GM18520 (cell line): ENCODE measurements at regions not wholly inside any gene's neighbourhood (a gene's known extent, or its start where the extent isn't known, plus 50 kb on each side); places are given as distances from the start of the nearest gene placed in this dataset.

ENCODE experiments used
- ATAC-seq: cut with Tn5 transposase; IDR thresholded peaks from one replicate; pipeline ENCODE4 v1.9.1; 2021; ENCODE audit not compliant: unreplicated experiment

DNA sequence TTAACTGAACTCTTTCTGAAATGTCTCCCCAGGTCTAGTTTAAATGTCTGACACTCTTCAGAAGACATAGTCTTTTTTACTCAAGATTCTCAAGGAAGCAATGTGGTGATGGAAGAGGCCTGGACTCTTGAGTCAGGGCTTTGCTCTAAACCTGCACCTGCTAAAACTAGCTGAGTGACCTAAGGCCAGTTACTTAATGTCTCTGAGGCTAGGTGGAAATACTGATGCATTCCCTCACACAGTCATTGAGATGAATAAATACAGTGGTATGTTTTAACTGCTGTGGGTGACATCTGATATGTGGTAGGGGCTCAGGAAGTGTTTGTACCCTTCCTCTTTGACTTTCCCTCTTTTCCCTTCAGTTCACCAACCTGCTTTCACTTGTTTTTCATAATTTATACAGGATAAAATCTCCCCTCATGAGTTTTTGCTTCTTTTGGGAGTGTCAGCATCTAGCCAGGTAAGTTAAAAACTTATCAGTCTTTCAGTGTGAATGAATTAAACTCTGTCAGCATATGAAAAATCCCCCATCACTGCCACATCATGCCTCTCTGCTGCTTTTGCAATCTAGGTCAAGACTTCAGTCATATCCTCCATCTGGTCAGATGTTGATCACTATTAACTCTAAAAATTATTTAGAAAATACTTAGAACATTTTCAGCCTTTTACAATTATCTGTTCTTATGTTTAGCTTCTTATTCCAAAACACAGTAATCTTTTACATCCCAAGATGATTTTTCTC is 178.7 kb upstream of the TNFAIP3 start:
- no peak for ATAC-seq

- ATAC-seq = no peak
These were observed 177.7 kb upstream of the TNFAIP3 start for GRCh38 chr6:137689377-137689776.

DNA sequence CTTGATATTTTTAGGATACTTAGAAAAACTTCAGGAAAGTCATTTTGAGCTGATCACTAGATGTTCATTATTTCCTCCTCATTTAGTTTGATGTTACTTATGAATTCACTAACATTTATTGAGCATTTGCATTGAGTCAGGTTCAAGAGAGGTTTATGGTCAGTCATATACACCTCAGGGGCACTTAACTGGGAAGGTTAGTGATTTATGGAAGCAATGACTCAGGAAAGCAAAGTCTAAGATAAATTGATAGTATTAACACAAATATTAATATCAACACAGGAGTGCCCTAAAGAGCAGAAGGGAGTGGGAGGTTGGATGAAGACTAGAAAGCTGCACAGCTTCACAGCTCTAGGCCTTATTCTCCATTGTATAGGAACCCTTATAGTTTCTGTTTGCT is 177.0 kb upstream of the TNFAIP3 start:
- no peak for ATAC-seq

DNA sequence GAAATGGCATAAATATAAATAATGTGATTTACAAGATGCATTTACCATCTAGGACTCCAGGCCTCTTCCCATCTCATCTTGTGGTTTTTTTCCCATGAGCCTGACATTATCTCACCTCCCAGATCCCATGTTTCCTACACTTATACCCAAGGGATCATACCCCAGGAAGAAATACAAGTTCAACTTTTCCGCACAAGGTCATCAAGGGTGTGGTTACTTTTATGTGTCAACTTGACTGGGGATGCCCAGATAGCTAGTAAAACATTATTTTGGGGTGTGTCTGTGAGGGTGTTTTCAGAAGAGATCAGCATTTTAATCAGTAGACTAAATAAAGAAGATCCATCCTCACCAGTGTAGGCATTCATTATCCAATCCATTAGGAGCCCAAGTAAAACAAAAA is 176.3 kb upstream of the TNFAIP3 start:
- ATAC-seq = no peak

GRCh38 chr6:137692308-137692707 is 174.8 kb upstream of the TNFAIP3 start:
- ATAC-seq = no peak

GRCh38 chr6:137692806-137693205 is 174.3 kb upstream of the TNFAIP3 start:
- ATAC-seq = no peak

- ATAC-seq = no peak
These were observed 173.3 kb upstream of the TNFAIP3 start for GRCh38 chr6:137693711-137694110.

DNA sequence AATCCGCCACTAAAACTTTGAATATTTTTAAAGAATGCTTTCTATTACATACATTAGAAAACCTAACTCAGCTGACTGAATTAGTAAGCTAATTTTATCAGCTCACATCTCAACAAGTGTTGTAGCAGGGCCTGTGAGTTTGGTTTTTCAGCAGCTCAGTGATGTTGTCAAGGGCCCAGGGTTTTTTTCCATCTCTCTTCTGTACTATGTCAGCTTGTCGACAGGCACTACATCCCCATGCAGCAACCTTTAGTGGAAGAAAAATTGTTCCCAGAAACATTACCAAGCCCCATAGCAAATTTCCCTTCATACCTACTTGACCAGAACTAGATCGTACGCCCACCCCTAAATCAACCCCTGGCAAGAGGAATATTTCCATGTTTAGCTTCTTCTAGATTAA is 170.3 kb upstream of the TNFAIP3 start:
- ATAC-seq = no peak

DNA sequence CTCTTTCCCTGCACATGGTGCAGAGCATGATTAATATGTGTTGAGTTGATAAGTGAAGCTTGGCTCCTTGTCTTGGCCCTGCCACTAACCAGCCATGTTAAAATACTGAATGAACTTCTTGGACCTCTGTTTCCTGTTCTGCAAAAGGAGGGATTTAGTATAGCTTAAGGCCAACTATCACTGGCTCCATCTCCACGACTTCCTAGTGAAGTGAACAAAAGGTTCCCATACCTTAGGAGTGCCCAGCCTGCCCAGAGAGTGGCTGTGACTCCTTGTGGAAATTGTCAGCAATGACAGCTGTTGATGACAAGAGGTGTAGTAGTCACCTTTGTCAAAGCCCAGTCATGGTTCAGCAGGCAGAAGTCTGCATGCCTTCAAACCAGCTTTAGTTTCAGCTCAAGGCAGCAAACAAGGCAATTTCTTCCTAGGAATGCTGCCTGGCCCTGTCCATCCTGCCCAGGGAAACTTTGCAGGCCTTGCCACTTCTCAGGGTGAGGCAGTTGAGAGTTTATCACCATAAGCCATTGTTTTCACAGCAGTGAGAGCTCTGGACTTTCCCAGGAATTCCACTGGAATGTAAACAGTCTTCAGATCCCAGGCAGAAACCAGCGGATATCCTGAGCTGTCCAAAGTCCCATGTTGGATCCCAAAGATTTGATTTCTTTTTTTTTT is 169.7 kb upstream of the TNFAIP3 start:
- no peak for ATAC-seq

DNA sequence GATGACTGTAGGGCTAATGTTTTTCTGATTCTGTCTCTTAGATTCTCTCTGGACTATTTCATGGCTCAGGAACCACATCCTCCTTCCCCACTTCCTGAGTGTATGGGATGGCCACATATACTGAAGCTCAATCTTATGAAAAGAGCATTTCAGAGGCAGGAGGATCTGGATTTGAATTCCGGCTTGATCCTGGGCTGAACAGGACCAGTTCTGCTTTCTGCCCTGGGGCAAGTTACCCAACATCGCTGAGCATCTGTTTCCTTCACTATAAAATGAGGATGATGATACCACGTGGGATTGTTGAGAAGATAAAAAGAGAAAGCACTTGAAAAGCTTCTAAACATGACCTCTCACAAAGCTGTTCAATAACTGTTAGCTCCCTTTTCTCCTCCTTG is 168.4 kb upstream of the TNFAIP3 start:
- no peak for ATAC-seq

DNA sequence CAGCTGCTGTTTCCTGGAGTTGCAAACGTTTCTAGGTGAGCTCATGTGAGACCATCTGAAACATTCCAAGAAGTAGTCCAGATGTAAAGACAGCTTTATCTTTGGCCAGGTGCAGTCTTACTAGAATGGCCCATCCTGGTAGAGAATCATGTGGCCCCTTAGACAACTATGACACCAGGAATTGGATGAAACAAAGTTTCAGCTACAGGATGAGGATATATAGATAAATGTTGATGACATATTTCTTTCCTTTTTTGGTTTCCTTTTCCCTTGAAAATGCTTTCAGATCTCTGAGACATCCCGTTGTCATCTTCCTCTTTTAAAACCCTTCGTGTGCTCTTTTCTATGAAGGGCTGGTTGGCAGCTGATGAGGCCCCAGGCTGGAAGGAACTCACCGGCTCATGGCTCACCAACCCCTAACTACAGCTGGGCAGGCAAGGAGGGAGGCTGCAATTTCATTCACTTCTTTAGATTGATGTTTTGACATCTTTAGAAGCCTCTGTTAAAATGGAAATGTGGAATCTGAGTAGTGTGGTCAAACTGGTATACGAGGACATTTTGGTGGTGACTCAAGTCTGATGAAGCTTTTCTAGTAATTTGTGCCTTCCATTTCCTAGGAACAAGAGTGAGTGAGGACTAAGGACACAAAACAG is 167.9 kb upstream of the TNFAIP3 start:
- no peak for ATAC-seq

GRCh38 chr6:137700161-137700560 is 166.9 kb upstream of the TNFAIP3 start:
- no peak for ATAC-seq

GRCh38 chr6:137700751-137701477 is 166.1 kb upstream of the TNFAIP3 start:
- ATAC-seq = no peak

GRCh38 chr6:137701942-137702341 is 165.1 kb upstream of the TNFAIP3 start:
- ATAC-seq = no peak

DNA sequence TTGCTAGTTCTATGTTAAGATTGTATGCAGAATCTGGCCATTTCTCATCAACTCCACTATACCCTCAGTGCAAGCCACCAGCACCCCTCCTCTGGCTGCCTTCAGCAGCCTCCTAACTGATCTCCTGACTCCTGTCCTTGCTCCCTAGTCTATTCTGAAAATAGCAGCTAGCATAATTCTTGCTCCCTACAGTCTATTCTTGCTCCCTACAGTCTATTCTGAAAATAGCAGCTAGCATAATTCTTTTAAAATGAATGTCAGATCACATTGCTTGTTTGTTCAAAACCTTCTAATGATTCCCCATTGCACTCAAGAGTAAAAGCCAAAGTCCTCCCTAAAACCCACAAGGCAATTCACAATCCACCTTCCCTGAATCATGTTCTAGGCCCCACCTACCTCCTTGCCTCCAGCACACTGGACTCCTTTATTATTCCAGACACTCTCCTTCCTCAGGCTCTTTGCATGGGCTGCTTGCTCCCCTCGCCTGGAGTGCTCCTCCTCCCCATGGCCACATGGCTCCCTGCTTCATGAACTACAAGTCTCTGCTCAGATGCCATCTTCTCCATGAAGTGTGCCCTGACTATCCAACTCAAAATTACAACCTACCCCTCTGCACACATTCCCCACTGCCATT is 164.2 kb upstream of the TNFAIP3 start:
- no peak for ATAC-seq

GRCh38 chr6:137704802-137705159 is 162.3 kb upstream of the TNFAIP3 start:
- no peak for ATAC-seq

DNA sequence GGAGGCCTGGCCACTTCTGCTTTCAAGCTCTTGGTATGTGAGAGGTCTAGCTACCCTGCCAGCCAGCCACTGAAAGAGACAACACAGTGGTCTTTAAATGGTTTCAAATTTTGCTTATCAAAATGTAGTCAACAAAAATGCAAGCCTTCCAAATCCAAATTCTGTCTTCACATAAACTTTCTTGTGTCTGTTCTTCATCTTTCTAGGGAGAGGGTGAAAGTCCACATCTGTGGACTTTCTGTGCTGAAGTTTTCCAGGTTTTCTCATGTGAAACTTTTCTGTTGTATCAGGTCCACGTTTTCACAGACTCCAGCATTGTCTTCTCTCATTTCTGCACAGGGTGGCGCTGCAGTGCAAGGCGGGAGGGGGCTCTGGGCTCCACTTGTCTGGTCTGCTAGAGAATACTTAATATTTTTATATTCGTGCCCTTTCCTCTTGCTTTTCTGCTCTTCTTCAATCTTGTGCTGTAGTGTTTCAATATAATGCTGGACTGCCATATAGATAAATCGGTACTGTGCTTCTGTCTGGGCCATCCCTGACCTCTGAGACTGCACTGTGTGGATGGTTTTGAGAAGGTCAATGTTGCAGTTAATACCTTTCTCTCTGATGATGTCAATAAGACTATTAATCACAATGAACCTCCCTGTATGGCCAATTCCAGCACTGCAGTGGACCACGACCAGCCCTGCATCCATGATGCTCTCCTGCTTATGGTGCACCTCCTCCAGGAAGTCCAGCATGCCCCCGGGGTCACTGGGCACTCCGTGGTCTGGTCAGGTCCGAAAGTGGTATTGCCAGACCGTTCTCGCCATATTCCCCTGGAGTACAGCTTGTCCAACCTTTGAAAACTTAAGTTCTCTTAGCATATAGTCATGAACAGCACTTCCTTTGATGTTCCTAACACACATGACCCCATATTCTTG is 161.6 kb upstream of the TNFAIP3 start:
- no peak for ATAC-seq

- no peak for ATAC-seq
These were observed 160.8 kb upstream of the TNFAIP3 start for GRCh38 chr6:137706083-137706750.

GRCh38 chr6:137707038-137707589 is 159.9 kb upstream of the TNFAIP3 start:
- no peak for ATAC-seq
